Left ventricle myocardium inferior (tissue), 1 donor: ENCODE measurements at regions not wholly inside any gene's neighbourhood (a gene's known extent, or its start where the extent isn't known, plus 50 kb on each side); places are given as distances from the start of the nearest gene placed in this dataset.

Experiments used
- DNase-seq: peaks from one replicate; pipeline ENCODE4 v3.0.0-alpha.2; 2020
- H3K27ac ChIP-seq: fragments of 200-600 bp; replicated peaks from 2 replicates; pipeline ENCODE4 v1.8.0; 2021
- H3K27me3 ChIP-seq: fragments of 200-600 bp; 2 replicates; pipeline ENCODE4 v1.8.0; 2021; ENCODE audit warnings: low read depth
- H3K36me3 ChIP-seq: fragments of 200-600 bp; 2 replicates; pipeline ENCODE4 v1.8.0; 2021
- H3K4me1 ChIP-seq: fragments of 200-600 bp; 2 replicates; pipeline ENCODE4 v1.8.0; 2021
- H3K4me3 ChIP-seq: fragments of 200-600 bp; 2 replicates; pipeline ENCODE4 v1.8.0; 2021; ENCODE audit warnings: mild to moderate bottlenecking, moderate library complexity
- H3K9me3 ChIP-seq: fragments of 200-600 bp; replicated peaks from 2 replicates; pipeline ENCODE4 v1.8.0; 2021
- intact Hi-C: fragments of 100-400 bp; cut with micrococcal nuclease; formaldehyde crosslinking; loops from one replicate; pipeline ENCODE4 v1.11.0; 2022
- TF ChIP-seq, protein P1 (sequence below): fragments of 200-600 bp; IDR thresholded peaks from 2 replicates; pipeline ENCODE4 v1.8.0; 2021; ENCODE audit warnings: antibody characterized with exemption, mild to moderate bottlenecking, borderline replicate concordance
- donor health status: DM: no; HTN: yes; CAD: no; lungs with severe emphysema.

DNA sequence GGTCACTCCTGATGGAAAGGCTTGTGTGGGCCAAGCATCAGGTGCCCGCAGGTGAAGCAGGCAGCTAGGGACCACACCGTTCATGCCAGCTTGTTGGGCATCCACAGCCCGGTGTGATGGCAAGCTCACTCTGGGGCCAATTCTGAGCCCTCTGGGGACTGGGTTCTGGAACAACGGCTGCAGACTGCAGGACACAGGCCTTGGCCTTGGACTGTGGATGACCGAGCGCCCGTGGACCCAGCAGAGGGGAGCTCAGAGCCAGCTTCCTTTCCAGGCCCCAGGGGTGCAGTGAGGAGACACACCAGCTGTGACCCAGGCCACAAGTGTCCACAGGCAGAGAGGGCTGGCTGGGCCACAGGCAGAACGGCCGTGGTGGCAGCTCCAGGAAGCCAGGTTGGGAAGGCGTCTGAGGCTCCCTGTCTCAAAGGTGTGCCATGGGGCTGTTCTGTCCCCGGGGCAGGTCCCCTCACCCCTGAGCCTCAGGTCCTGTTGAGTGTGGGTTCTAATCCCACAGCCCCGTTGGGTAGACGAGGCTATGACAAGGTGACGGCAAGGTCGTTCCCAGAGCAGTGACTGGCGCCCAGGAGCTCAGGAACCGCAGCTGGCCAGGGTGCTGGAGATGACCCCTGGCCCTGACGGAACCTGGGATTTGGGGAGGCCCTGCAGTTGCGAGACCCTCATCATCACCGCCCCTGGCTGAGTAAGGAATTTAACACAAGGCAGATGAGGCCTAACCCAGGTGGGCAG, 1079.4 kb downstream of the BRD1 start:
- Histone ChIP-seq H3K27me3 (peaks cover 3% of the 10 kb centered on the region), H3K36me3 (no peaks in the 10 kb centered on the region), H3K4me3 (no peak overlapping the region), H3K27ac (no peak overlapping the region), H3K9me3 (no peaks in the 10 kb centered on the region), H3K4me1 (no peaks in the 10 kb centered on the region)
- intact Hi-C loops, result no loop called here
- TF ChIP-seq, protein P1, sequence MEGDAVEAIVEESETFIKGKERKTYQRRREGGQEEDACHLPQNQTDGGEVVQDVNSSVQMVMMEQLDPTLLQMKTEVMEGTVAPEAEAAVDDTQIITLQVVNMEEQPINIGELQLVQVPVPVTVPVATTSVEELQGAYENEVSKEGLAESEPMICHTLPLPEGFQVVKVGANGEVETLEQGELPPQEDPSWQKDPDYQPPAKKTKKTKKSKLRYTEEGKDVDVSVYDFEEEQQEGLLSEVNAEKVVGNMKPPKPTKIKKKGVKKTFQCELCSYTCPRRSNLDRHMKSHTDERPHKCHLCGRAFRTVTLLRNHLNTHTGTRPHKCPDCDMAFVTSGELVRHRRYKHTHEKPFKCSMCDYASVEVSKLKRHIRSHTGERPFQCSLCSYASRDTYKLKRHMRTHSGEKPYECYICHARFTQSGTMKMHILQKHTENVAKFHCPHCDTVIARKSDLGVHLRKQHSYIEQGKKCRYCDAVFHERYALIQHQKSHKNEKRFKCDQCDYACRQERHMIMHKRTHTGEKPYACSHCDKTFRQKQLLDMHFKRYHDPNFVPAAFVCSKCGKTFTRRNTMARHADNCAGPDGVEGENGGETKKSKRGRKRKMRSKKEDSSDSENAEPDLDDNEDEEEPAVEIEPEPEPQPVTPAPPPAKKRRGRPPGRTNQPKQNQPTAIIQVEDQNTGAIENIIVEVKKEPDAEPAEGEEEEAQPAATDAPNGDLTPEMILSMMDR, result no peak
- DNase-seq, result no peak

DNA sequence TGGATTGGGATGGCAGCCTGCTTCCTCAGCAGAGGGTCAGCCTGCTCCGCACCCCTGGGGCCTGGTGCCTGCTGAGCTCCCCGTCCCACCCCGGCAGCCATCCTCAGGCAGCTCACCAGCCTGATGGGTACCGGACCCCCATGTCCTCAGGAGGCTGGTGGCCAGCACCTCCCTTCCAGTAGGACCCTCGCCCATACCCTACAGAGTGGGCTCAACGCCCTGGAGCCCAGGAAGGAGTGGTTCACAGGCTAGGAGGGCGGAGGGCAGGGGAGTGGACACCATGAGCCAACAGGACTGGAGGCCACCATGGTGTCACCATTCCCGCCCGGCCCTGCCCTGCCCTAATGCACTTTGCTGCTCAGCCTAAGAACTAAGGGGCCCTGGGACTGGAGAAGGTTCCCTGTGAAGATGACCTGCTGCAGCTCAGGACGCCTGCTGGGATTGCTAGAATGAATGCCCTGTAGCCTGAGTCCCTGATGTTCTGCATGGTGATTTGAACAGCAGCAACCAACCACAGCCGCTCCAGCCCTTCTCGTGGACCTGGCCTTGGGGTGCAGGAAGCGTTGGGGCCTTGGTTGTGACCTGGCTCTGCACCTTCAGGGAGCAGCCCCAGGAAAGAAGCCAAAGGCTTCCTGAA, 1080.8 kb downstream of the BRD1 start:
- DNase-seq, result no peak
- Histone ChIP-seq H3K27ac (no peak overlapping the region), H3K4me3 (no peak overlapping the region), H3K9me3 (no peaks in the 10 kb centered on the region), H3K36me3 (no peaks in the 10 kb centered on the region), H3K4me1 (no peaks in the 10 kb centered on the region), H3K27me3 (no peaks in the 10 kb centered on the region)
- intact Hi-C loops, result no loop called here
- TF ChIP-seq, protein P1, result no peak

DNA sequence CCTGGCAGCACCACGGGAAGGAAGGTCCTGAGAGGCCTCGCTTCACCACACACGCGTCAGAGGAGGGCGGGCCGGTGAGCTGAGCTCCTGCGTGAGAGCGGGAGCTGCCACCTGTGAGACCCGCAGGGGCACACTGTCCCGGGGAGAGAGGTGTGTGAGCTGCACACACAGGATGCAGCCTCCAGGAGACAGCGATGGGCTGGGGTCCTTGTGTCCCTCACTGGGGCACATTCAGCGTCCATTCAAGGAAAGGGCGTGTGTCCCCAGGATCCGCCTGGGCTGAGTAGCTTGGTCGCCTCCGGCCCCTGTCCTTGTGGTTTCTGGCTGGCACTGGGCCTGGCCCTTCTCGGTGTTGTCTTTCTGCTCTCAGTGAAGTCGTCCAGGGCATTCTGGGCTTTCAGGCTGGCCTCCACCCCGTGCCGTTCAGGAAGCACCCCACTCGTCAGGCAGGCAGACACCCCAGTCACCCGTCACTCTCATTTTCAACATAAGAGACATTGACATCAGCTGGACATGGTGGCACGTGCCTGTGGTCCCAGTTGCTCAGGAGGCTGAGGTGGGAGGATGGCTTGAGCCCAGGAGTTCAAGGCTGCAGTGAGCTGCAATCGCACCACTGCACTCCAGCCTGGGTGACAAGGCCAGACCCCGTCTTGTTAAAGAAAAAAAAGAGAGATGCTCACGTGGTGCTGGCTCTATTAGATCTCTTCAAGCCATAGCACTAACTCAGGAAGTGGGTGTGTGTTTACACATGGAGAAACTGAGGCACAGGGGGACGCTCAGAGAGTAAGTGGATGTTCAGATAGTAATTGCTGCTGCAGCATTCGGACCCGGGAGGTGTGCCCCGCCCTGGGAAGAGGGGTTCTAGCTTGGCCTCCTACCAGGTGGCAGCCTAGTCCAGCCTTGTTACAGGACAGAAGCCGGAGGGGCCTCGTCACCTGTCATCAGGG, 1081.6 kb downstream of the BRD1 start:
- no peak for DNase-seq
- Histone ChIP-seq H3K27ac (no peak overlapping the region), H3K27me3 (peaks cover 1% of the 10 kb centered on the region), H3K36me3 (no peaks in the 10 kb centered on the region), H3K4me1 (no peaks in the 10 kb centered on the region), H3K9me3 (no peaks in the 10 kb centered on the region), H3K4me3 (no peak overlapping the region)
- TF ChIP-seq, protein P1, result no peak
- intact Hi-C loops, result no loop called here

DNA sequence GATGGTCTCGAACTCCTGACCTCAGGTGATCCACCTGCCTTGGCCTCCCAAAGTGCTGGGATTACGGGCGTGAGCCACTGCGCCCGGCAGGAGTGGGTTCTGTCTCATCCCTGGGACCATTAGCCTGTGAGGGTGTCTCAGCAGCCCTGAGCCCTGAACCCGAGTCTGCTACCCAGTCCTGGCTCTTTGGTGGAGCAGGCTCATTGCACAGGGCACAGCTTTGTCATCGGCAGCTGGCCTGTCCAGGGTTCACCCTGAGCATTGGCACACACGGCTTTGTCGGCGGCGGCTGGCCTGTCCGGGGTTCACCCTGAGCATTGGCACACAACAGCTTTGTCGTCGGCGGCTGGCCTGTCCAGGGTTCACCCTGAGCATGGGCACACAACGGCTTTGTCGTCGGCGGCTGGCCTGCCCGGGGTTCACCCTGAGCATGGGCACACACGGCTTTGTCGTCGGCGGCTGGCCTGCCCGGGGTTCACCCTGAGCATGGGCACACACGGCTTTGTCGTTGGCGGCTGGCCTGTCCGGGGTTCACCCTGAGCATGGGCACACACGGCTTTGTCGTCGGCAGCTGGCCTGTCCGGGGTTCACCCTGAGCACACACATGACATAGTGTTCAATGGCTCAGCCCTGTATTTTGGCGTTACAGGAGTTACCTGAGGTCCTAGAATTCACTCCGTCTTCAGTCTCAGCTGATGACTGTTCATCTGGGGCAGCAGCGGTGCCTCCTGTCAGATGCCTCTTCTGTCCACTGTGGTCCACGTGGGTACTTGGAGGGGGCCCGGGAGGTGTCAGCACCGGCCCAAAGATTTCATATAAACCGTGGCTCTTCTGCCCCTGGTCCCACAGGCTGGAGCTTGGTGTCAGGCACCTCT, 1082.5 kb downstream of the BRD1 start:
- intact Hi-C loops, result no loop called here
- Histone ChIP-seq H3K27ac (no peak overlapping the region), H3K4me3 (no peak overlapping the region), H3K4me1 (no peaks in the 10 kb centered on the region), H3K36me3 (no peaks in the 10 kb centered on the region), H3K9me3 (no peaks in the 10 kb centered on the region), H3K27me3 (peaks cover 11% of the 10 kb centered on the region)
- DNase-seq, result no peak
- TF ChIP-seq, protein P1, result no peak

DNA sequence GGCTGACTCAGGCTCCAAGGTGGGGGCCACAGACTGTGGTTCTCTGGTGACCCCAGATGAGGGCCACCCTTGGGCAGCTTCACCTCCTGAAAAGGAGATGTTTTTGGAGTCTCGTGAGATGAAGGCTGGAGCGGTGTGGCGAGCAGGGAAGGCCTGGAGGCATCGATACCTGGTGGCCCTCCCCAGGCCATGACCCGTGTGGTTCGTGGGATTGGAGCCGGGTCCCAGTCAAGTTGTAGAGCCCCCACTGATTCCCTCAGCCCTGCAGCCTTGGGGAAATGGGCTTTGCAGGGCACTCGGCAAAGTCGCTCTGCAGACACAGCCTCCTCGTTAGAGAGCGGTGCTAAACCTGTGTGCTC, 1083.4 kb downstream of the BRD1 start:
- Histone ChIP-seq H3K4me3 (no peak overlapping the region), H3K36me3 (no peaks in the 10 kb centered on the region), H3K27me3 (peaks cover 20% of the 10 kb centered on the region), H3K9me3 (peaks cover 4% of the 10 kb centered on the region), H3K4me1 (no peaks in the 10 kb centered on the region), H3K27ac (no peak overlapping the region)
- TF ChIP-seq, protein P1, result no peak
- DNase-seq, result no peak
- intact Hi-C loops, result no loop called here
